ENCODE measurements at regions not wholly inside any gene's neighbourhood (a gene's known extent, or its start where the extent isn't known, plus 50 kb on each side); places are given as distances from the start of the nearest gene placed in this dataset.
"Not testable (repeated sequence)": the region's sequence is repeated elsewhere in the genome, so short reads cannot be mapped to it uniquely, and the experiment has no call there.

- intact Hi-C loops (cut with DNase I): no loop called here
- H3K9me3 ChIP-seq (replicated peaks in 1 of 3): no peaks in the 10 kb centered on the region
- H3K27ac ChIP-seq: no peak overlapping the region
- no peaks in the 10 kb centered on the region for H3K27me3 ChIP-seq
- H3K36me3 ChIP-seq (replicated peaks in 1 of 2): no peaks in the 10 kb centered on the region
- no peak overlapping the region for H3K4me3 ChIP-seq
- no peak for TF ChIP-seq POLR2A (IDR thresholded peaks at IDR 0.05)
- TF ChIP-seq CTCF (IDR thresholded peaks at IDR 0.05): no peak
- 89 to 91% (median 90%) methylated on average over 5 of the region's 5 CpGs for WGBS, 4 donors
- DNase-seq: no peak
- H3K4me1 ChIP-seq (replicated peaks in 1 of 2): no peaks in the 10 kb centered on the region
Measured at GRCh38 chr3:110989446-110989845, 82.2 kb upstream of the NECTIN3 start.

GRCh38 chr3:110995461-110996231 lies 76.0 kb upstream of the NECTIN3 start:
- DNase-seq: no peak
- no peaks in the 10 kb centered on the region for H3K9me3 ChIP-seq (replicated peaks in 1 of 3)
- no peak overlapping the region for H3K27ac ChIP-seq
- TF ChIP-seq CTCF (IDR thresholded peaks at IDR 0.05) (no peak), POLR2A (IDR thresholded peaks at IDR 0.05) (no peak)
- intact Hi-C loops (cut with DNase I): no loop called here
- no peaks in the 10 kb centered on the region for H3K4me1 ChIP-seq (replicated peaks in 1 of 2)
- no peaks in the 10 kb centered on the region for H3K36me3 ChIP-seq (replicated peaks in 1 of 2)
- no peaks in the 10 kb centered on the region for H3K27me3 ChIP-seq
- no peak overlapping the region for H3K4me3 ChIP-seq
- 44 to 57% (median 48%) methylated on average over 2 of the region's 2 CpGs for WGBS, 4 donors

GRCh38 chr3:110998766-110999165 lies 72.8 kb upstream of the NECTIN3 start:
- intact Hi-C loops (cut with DNase I); H3K4me3 ChIP-seq; H3K36me3 ChIP-seq (replicated peaks in 1 of 2); H3K4me1 ChIP-seq (replicated peaks in 1 of 2); H3K27ac ChIP-seq; DNase-seq; H3K27me3 ChIP-seq; H3K9me3 ChIP-seq (replicated peaks in 1 of 3): not testable (repeated sequence)
- 26 to 50% (median 41%) methylated on average over 1 to 2 of the region's 2 CpGs for WGBS, 4 donors

- H3K36me3 ChIP-seq (replicated peaks in 1 of 2); DNase-seq; intact Hi-C loops (cut with DNase I); H3K27me3 ChIP-seq; H3K4me3 ChIP-seq; H3K9me3 ChIP-seq (replicated peaks in 1 of 3); H3K27ac ChIP-seq; H3K4me1 ChIP-seq (replicated peaks in 1 of 2): not testable (repeated sequence)
- WGBS, 4 donors: 66 to 73% (median 68%) methylated on average over 4 of the region's 4 CpGs
Measured at GRCh38 chr3:111006485-111006884, 65.1 kb upstream of the NECTIN3 start.

GRCh38 chr3:111012388-111013248 lies 59.0 kb upstream of the NECTIN3 start:
- peak in 5 of 7 donors; percentile 16 to 37 (median 25) for DNase-seq
- Histone ChIP-seq H3K4me1 (replicated peaks in 1 of 2) (no peaks in the 10 kb centered on the region), H3K9me3 (replicated peaks in 1 of 3) (no peaks in the 10 kb centered on the region), H3K27ac (no peak overlapping the region), H3K27me3 (no peaks in the 10 kb centered on the region), H3K36me3 (replicated peaks in 1 of 2) (no peaks in the 10 kb centered on the region), H3K4me3 (no peak overlapping the region)
- intact Hi-C loops (cut with DNase I): no loop called here
- WGBS, 4 donors: 59 to 70% (median 64%) methylated on average over 6 to 7 of the region's 7 CpGs
- TF ChIP-seq CTCF (IDR thresholded peaks at IDR 0.05): peak in 5 of 6 experiments; percentile 18 to 43 (median 29)
- no peak for TF ChIP-seq POLR2A (IDR thresholded peaks at IDR 0.05)
